Caco-2 (cell line): ENCODE measurements at regions not wholly inside any gene's neighbourhood (a gene's known extent, or its start where the extent isn't known, plus 50 kb on each side); places are given as distances from the start of the nearest gene placed in this dataset.

ENCODE experiments used
- BruUV-seq: library from RNA; stranded (reverse); fragments of 400-500 nt; replicated peaks from 2 replicates; lab custom pipeline; 2021; lab: Mats Ljungman, UMichigan
- CTCF ChIA-PET: fragments of 300-600 bp; sonication (Branson Sonifier 250); formaldehyde crosslinking; loops from one replicate; lab custom pipeline; 2022; ENCODE audit warnings: antibody characterized with exemption; lab: Charles Lee
- POLR2A ChIA-PET: fragments of 300-600 bp; sonication (Branson Sonifier 250); formaldehyde crosslinking; loops from one replicate; lab custom pipeline; 2022; ENCODE audit warnings: antibody characterized with exemption; lab: Charles Lee
- DNase-seq, 2 experiments: peaks; one replicate each; pipeline versions ENCODE4 v3.0.0 to v3.0.0-alpha.2; 2020 to 2022
- H3K27me3 ChIP-seq: replicated peaks from 2 replicates; pipeline ENCODE4 v1.6.0; 2011; ENCODE audit warnings: low read length; ENCODE audit not compliant: control insufficient read depth, insufficient read depth
- H3K36me3 ChIP-seq: 2 replicates; pipeline ENCODE4 v1.5.1; 2011; ENCODE audit warnings: low read length; ENCODE audit not compliant: control insufficient read depth, insufficient read depth
- H3K4me1 ChIP-seq: fragments of 250-450 bp; sonication (Bioruptor Pico); 2 replicates; pipeline ENCODE4 v1.5.1; 2020; ENCODE audit warnings: mild to moderate bottlenecking
- H3K4me3 ChIP-seq: 2 replicates; pipeline ENCODE4 v1.5.1; 2011; ENCODE audit warnings: low read depth, mild to moderate bottlenecking, control low read depth, low read length
- H3K9me3 ChIP-seq: fragments of 250-450 bp; sonication (Bioruptor Pico); 2 replicates; pipeline ENCODE4 v1.5.1; 2020; ENCODE audit warnings: mild to moderate bottlenecking, moderate library complexity
- H3K27ac Mint-ChIP-seq: one replicate; pipeline ENCODE4 v1.8.0; 2022; ENCODE audit warnings: mixed read lengths; ENCODE audit not compliant: unreplicated experiment
- H3K27me3 Mint-ChIP-seq: one replicate; pipeline ENCODE4 v1.8.0; 2022; ENCODE audit warnings: mixed read lengths; ENCODE audit not compliant: insufficient read depth, unreplicated experiment
- H3K36me3 Mint-ChIP-seq: one replicate; pipeline ENCODE4 v1.8.0; 2022; ENCODE audit warnings: mild to moderate bottlenecking, mixed read lengths; ENCODE audit not compliant: insufficient read depth, unreplicated experiment
- H3K4me1 Mint-ChIP-seq: one replicate; pipeline ENCODE4 v1.8.0; 2022; ENCODE audit warnings: low read depth, mixed read lengths; ENCODE audit not compliant: unreplicated experiment
- H3K4me3 Mint-ChIP-seq: one replicate; pipeline ENCODE4 v1.8.0; 2022; ENCODE audit warnings: mild to moderate bottlenecking, moderate library complexity, mixed read lengths; ENCODE audit not compliant: unreplicated experiment
- H3K9me3 Mint-ChIP-seq: one replicate; pipeline ENCODE4 v1.8.0; 2022; ENCODE audit warnings: mixed read lengths; ENCODE audit not compliant: unreplicated experiment
- intact Hi-C: fragments of 100-400 bp; cut with micrococcal nuclease; formaldehyde crosslinking; loops from one replicate; pipeline ENCODE4 v1.10.0; 2022; ENCODE audit not compliant: unreplicated experiment
- TF ChIP-seq, protein P1 (sequence below), 2 experiments: fragments of 200-600 bp in 1 of 2; IDR thresholded peaks; 1 replicate in 1 of 2; 2 replicates in 1 of 2; pipeline versions ENCODE4 v1.5.1 to v1.8.0; 2011 to 2022; ENCODE audit warnings: antibody characterized with exemption in 1 of 2, control low read depth in 1 of 2, inconsistent platforms in 1 of 2, low read depth in 1 of 2, low read length in 1 of 2, mild to moderate bottlenecking in 1 of 2, moderate library complexity in 1 of 2; ENCODE audit not compliant: insufficient read depth in 1 of 2, severe bottlenecking in 1 of 2, unreplicated experiment in 1 of 2

GRCh38 chr5:2461701-2462691 is 289.5 kb downstream of the IRX2 start:
- ChIA-PET POLR2A (no interaction called here), CTCF (no interaction called here)
- H3K4me1 ChIP-seq = no peaks in the 10 kb centered on the region
- Mint-ChIP-seq H3K27ac (no peak overlapping the region), H3K4me3 (no peak overlapping the region), H3K4me1 (no peaks in the 10 kb centered on the region), H3K27me3 (peaks cover 20% of the 10 kb centered on the region), H3K36me3 (no peaks in the 10 kb centered on the region), H3K9me3 (no peaks in the 10 kb centered on the region)
- H3K9me3 ChIP-seq = no peaks in the 10 kb centered on the region
- intact Hi-C loops = no loop called here
- BruUV-seq = no TSS peak
- no peak for DNase-seq
- H3K36me3 ChIP-seq = no peaks in the 10 kb centered on the region
- H3K4me3 ChIP-seq = no peak overlapping the region
- no peaks in the 10 kb centered on the region for H3K27me3 ChIP-seq
- TF ChIP-seq, protein P1, sequence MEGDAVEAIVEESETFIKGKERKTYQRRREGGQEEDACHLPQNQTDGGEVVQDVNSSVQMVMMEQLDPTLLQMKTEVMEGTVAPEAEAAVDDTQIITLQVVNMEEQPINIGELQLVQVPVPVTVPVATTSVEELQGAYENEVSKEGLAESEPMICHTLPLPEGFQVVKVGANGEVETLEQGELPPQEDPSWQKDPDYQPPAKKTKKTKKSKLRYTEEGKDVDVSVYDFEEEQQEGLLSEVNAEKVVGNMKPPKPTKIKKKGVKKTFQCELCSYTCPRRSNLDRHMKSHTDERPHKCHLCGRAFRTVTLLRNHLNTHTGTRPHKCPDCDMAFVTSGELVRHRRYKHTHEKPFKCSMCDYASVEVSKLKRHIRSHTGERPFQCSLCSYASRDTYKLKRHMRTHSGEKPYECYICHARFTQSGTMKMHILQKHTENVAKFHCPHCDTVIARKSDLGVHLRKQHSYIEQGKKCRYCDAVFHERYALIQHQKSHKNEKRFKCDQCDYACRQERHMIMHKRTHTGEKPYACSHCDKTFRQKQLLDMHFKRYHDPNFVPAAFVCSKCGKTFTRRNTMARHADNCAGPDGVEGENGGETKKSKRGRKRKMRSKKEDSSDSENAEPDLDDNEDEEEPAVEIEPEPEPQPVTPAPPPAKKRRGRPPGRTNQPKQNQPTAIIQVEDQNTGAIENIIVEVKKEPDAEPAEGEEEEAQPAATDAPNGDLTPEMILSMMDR (IDR thresholded peaks at IDR 0.05; ENCODE audit: insufficient read depth in 1 of 2, low read depth in 1 of 2, low read length in 1 of 2, severe bottlenecking in 1 of 2, unreplicated experiment in 1 of 2) = no peak

GRCh38 chr5:2460098-2460497 is 291.4 kb downstream of the IRX2 start:
- no peaks in the 10 kb centered on the region for H3K36me3 ChIP-seq
- TF ChIP-seq, protein P1 (IDR thresholded peaks at IDR 0.05; ENCODE audit: insufficient read depth in 1 of 2, low read depth in 1 of 2, low read length in 1 of 2, severe bottlenecking in 1 of 2, unreplicated experiment in 1 of 2) = no peak
- no peak overlapping the region for H3K4me3 ChIP-seq
- Mint-ChIP-seq H3K27me3 (peaks cover 16% of the 10 kb centered on the region), H3K9me3 (no peaks in the 10 kb centered on the region), H3K4me1 (no peaks in the 10 kb centered on the region), H3K36me3 (no peaks in the 10 kb centered on the region), H3K27ac (no peak overlapping the region), H3K4me3 (no peak overlapping the region)
- H3K27me3 ChIP-seq = no peaks in the 10 kb centered on the region
- BruUV-seq = no TSS peak
- H3K9me3 ChIP-seq = no peaks in the 10 kb centered on the region
- intact Hi-C loops = no loop called here
- ChIA-PET CTCF (no interaction called here), POLR2A (no interaction called here)
- no peak for DNase-seq
- H3K4me1 ChIP-seq = no peaks in the 10 kb centered on the region

GRCh38 chr5:2459251-2459650 is 292.2 kb downstream of the IRX2 start:
- no peak overlapping the region for H3K4me3 ChIP-seq
- POLR2A ChIA-PET = no interaction called here
- no peaks in the 10 kb centered on the region for H3K36me3 Mint-ChIP-seq
- no peak overlapping the region for H3K27ac Mint-ChIP-seq
- no peaks in the 10 kb centered on the region for H3K4me1 ChIP-seq
- BruUV-seq = no TSS peak
- H3K27me3 Mint-ChIP-seq = peaks cover 13% of the 10 kb centered on the region
- intact Hi-C loops = no loop called here
- CTCF ChIA-PET = no interaction called here
- H3K4me3 Mint-ChIP-seq = no peak overlapping the region
- H3K36me3 ChIP-seq = no peaks in the 10 kb centered on the region
- no peaks in the 10 kb centered on the region for H3K9me3 Mint-ChIP-seq
- H3K4me1 Mint-ChIP-seq = no peaks in the 10 kb centered on the region
- DNase-seq = no peak
- no peaks in the 10 kb centered on the region for H3K27me3 ChIP-seq
- TF ChIP-seq, protein P1 (IDR thresholded peaks at IDR 0.05; ENCODE audit: insufficient read depth in 1 of 2, low read depth in 1 of 2, low read length in 1 of 2, severe bottlenecking in 1 of 2, unreplicated experiment in 1 of 2) = no peak
- no peaks in the 10 kb centered on the region for H3K9me3 ChIP-seq
